Activated CD8-positive, alpha-beta memory T cell treated with anti-CD3 and anti-CD28 coated beads, Interleukin-2, amount 10 ng/mL, durations not matched to agents 7 days and 5 days (primary cell): ENCODE measurements at regions not wholly inside any gene's neighbourhood (a gene's known extent, or its start where the extent isn't known, plus 50 kb on each side); places are given as distances from the start of the nearest gene placed in this dataset.
"Not testable (repeated sequence)": the region's sequence is repeated elsewhere in the genome, so short reads cannot be mapped to it uniquely, and the experiment has no call there.

Experiments used
- ATAC-seq: fragments of 150-1000 bp; cut with Tn5 transposase; one replicate; pipeline ENCODE4 v1.10.0; 2021; ENCODE audit warnings: moderate library complexity
- CTCF ChIA-PET: fragments of 350-600 bp; sonication (Branson Sonifier 250); formaldehyde crosslinking; loops from one replicate; lab custom pipeline; 2021; ENCODE audit warnings: antibody characterized with exemption; lab: Charles Lee
- DNase-seq: peaks from one replicate; pipeline ENCODE4 v3.0.0-alpha.2; 2020
- H3K27ac Mint-ChIP-seq: one replicate; pipeline ENCODE4 v1.8.0; 2021; ENCODE audit warnings: mild to moderate bottlenecking, mixed read lengths
- H3K27me3 Mint-ChIP-seq: one replicate; pipeline ENCODE4 v1.8.0; 2021; ENCODE audit warnings: mixed read lengths
- H3K36me3 Mint-ChIP-seq: one replicate; pipeline ENCODE4 v1.8.0; 2021; ENCODE audit warnings: mild to moderate bottlenecking, mixed read lengths
- H3K4me1 Mint-ChIP-seq: one replicate; pipeline ENCODE4 v1.8.0; 2021; ENCODE audit warnings: mixed read lengths
- H3K4me3 Mint-ChIP-seq: one replicate; pipeline ENCODE4 v1.8.0; 2021; ENCODE audit warnings: mild to moderate bottlenecking, moderate library complexity, mixed read lengths
- H3K9me3 Mint-ChIP-seq: one replicate; pipeline ENCODE4 v1.8.0; 2022; ENCODE audit warnings: low read depth, mixed read lengths

DNA sequence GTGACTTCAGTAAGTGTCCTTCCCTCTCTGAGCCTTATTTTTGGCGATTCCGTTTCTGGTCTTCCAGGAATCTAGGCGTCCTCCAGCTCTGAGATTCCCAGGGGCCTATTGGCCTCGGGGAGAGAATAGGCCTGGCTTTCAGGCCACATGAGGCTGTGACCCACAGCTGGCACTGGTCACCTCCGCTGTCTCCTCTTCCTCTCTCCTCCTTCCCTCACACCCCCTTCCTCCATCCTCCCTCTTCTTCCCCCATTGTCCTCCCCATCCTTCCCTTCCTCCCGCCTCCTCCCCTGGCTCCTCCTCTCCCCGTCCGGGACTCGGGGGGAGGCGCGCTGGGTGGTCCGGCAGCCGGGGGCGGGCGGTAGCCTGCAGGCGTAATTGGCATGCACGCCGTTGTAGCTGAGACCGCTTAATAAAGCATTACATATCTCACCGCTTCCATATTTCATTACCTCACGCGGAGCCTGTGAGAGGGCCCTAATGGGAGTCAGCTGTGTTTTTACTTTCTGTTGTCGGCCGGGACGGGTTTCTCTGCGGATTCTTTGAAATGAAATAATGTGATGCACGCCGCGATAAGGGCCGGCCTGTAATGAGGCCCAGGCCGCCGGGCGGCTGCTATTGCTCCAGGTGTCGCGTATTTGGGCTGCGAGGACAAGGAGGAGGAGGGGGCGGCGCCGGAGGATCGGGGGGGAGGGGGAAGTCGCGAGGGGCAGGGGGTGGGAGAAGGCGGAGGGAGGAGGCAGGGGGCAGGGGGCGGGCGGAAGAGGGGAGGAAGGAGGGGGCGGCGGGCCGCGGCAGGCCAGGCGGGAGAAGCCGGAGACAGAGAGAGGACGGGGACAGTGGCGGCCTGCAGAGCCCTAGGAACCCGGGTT, 95.3 kb downstream of the FOXD2 start:
- DNase-seq (no peak), ATAC-seq (no peak)
- Mint-ChIP-seq H3K9me3 (peaks cover 4% of the 10 kb centered on the region), H3K4me1 (no peaks in the 10 kb centered on the region), H3K4me3 (no peak overlapping the region), H3K27ac (no peak overlapping the region), H3K36me3 (peaks cover under 1% of the 10 kb centered on the region), H3K27me3 (peaks cover 59% of the 10 kb centered on the region)
- CTCF ChIA-PET = interaction anchor here (1.2 to 1.3 kb wide), 3 partner anchors 96 to 193 kb away, joined by 3 to 5 read pairs (median 4); partner anchors contain the start of gene FOXD2

DNA sequence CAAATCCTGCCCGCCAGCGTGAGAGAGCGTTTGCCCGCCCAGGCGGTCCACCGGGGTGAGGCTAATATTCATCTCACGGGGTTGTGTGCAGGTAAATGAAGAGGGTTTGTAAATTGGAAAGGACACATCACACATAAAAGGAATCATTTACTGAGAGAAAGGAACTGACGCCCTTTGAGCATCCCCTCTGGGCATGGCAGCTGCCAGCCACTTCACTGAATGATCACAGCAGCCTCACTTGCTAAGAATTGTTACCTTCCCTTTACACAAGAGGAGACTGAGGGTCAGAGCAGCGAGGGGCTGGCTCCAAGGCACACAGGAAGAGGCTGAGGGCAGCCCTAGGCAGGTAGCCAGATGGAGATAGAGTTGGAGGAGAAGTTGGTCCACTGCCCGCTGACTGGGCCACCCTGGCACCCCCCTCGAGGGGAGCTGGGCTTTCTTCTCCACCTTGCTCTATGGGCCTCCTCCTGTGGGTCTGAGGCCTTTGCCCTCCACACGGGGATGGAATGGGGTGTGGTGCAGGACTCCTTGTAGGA, 96.0 kb downstream of the FOXD2 start:
- CTCF ChIA-PET = interaction anchor here (1.2 to 1.3 kb wide), 2 partner anchors 97 to 176 kb away, joined by 4 to 5 read pairs; partner anchors contain the start of gene FOXD2

DNA sequence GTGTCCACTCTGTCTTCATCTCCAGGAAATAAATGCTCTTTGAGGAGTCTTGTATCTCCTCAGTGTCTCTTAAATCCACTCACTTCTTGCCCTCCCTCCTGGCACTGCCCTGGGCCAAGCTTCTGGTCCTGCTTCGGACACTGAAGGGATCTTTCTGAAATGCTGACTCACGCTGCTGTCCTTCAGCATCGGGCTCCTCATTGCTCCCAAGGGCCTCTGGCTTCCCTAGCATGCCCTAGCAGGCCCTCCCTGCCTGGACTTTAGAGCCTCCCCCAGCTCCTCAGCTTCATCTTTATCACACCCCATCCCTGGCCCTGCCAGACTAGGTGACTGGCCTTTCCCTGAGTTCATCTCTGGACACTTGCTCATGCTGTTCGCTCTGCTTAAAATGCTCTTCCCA, 96.6 kb downstream of the FOXD2 start:
- peaks cover 4% of the 10 kb centered on the region for H3K9me3 Mint-ChIP-seq
- ATAC-seq (no peak), DNase-seq (no peak)
- no peak overlapping the region for H3K27ac Mint-ChIP-seq
- no peak overlapping the region for H3K4me3 Mint-ChIP-seq
- CTCF ChIA-PET = interaction anchor here (1.2 kb wide), 1 partner anchor 97 kb away, joined by 5 read pairs; the partner anchor contains the start of gene FOXD2
- H3K27me3 Mint-ChIP-seq = peaks cover 59% of the 10 kb centered on the region
- H3K36me3 Mint-ChIP-seq = no peaks in the 10 kb centered on the region
- H3K4me1 Mint-ChIP-seq = no peaks in the 10 kb centered on the region

More for the DNA sequence above, 96.0 kb downstream of the FOXD2 start:
- no peak overlapping the region for H3K27ac Mint-ChIP-seq
- no peaks in the 10 kb centered on the region for H3K36me3 Mint-ChIP-seq
- peaks cover 4% of the 10 kb centered on the region for H3K9me3 Mint-ChIP-seq
- no peak for ATAC-seq
- no peak overlapping the region for H3K4me3 Mint-ChIP-seq
- DNase-seq = no peak
- no peaks in the 10 kb centered on the region for H3K4me1 Mint-ChIP-seq
- H3K27me3 Mint-ChIP-seq = peaks cover 59% of the 10 kb centered on the region

DNA sequence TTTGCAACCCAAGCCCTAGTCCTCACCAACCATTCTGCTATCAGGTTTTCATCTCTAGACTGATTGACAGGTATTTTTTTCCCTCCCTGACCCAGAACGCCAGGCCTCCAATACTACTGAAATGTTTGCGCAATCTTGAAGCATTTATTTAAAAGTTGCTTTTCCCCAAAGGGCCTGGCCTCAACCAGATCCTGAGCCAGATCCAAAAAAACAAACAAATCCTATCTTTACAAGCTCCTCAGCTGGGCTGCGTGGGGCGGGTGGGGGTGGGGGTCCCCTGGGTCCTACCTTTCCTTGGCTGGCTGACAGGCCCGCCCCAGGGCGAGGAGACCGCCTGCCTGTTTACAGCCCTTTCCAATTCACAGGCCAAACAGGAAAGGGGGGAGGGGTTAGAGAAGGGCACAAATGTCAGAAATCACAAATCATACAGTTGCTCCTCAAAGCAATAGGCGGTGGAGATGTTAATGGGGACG, 98.8 kb downstream of the FOXD2 start:
- H3K36me3 Mint-ChIP-seq = no peaks in the 10 kb centered on the region
- no peaks in the 10 kb centered on the region for H3K4me1 Mint-ChIP-seq
- no peak overlapping the region for H3K27ac Mint-ChIP-seq
- CTCF ChIA-PET = no interaction called here
- DNase-seq (no peak), ATAC-seq (no peak)
- peaks cover 45% of the 10 kb centered on the region for H3K27me3 Mint-ChIP-seq
- no peak overlapping the region for H3K4me3 Mint-ChIP-seq
- H3K9me3 Mint-ChIP-seq = no peaks in the 10 kb centered on the region

DNA sequence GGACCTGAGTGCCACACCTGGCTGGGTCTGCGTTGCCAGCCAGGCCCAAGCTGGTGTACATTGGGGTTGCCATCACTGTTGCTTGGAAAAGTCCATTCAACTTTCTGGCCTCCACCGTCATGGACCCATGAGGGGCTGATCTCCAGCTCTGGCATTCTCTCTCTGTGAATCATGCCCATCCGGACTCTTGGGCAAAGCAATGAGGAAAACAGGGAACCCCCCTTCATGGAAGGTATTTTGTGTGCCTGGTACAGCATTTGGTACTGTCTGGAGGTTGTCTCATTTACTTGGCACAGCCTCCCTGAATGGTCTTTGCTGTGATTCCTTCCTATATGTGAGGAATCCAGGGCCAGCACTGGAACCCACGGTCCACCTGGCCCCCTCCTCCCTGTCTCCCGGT, 99.4 kb downstream of the FOXD2 start:
- CTCF ChIA-PET = no interaction called here
- ATAC-seq (no peak), DNase-seq (no peak)
- no peaks in the 10 kb centered on the region for H3K9me3 Mint-ChIP-seq
- no peaks in the 10 kb centered on the region for H3K4me1 Mint-ChIP-seq
- H3K4me3 Mint-ChIP-seq = no peak overlapping the region
- H3K27me3 Mint-ChIP-seq = peaks cover 40% of the 10 kb centered on the region
- H3K36me3 Mint-ChIP-seq = no peaks in the 10 kb centered on the region
- H3K27ac Mint-ChIP-seq = no peak overlapping the region

DNA sequence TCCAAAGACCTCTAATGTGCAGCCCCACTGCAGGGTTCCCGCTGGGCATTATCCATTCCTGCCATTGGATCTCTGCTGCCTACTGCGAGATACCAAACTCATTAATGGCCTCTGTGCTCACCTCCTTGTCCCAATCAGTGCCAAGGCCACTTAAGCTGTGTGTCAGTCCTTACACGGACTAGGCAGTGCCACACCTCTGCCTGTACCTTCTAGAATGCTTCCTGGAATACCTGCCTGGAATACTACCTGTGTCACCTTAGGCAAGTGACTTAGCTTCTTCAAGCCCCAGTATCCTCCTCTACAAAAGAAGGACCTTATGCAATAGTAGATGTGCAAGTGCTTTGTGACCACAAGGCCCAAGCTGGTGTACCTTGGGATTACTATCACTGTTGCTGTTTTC, 100.1 kb downstream of the FOXD2 start:
- ATAC-seq (no peak), DNase-seq (no peak)
- peaks cover 33% of the 10 kb centered on the region for H3K27me3 Mint-ChIP-seq
- H3K27ac Mint-ChIP-seq = no peak overlapping the region
- CTCF ChIA-PET = no interaction called here
- no peak overlapping the region for H3K4me3 Mint-ChIP-seq
- H3K36me3 Mint-ChIP-seq = no peaks in the 10 kb centered on the region
- H3K4me1 Mint-ChIP-seq = no peaks in the 10 kb centered on the region
- no peaks in the 10 kb centered on the region for H3K9me3 Mint-ChIP-seq

DNA sequence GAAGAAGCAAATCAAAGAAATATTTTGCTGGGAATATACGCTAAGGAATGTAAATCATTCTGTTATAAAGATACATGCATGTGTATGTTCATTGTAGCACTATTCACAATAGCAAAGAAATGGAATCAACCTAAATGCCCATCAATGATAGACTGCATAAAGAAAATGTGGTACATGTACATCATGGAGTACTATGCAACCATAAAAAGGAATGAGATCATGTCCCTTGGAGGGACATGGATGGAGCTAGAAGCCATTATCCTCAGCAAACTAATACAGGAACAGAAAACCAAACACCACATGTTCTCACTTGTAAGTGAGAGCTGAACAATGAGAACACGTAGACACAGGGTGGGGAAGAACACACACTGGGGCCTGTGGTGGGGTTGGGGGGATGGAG, 100.7 kb downstream of the FOXD2 start:
- H3K4me3 Mint-ChIP-seq, ATAC-seq, H3K9me3 Mint-ChIP-seq, H3K4me1 Mint-ChIP-seq, H3K27ac Mint-ChIP-seq, DNase-seq, CTCF ChIA-PET, H3K36me3 Mint-ChIP-seq: not testable (repeated sequence)
- H3K27me3 Mint-ChIP-seq = peaks cover 31% of the 10 kb centered on the region

DNA sequence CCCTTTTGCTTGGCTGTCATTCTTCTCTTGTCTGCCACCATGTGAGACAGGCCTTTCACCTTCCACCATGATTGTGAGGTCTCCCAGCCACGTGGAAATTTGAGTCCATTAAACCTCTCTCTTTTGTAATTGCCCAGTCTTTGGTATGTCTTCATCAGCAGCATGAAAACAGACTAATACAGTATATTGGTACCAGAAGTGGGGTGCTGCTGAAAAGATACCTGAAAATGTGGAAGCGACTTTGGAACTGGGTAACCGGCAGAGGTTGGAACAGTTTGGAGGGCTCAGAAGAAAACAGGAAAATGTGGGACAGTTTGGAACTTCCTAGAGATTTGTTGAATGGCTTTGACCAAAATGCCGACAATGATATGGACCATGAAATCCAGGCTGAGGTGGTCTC, 103.9 kb downstream of the FOXD2 start:
- ATAC-seq, H3K27ac Mint-ChIP-seq, H3K4me3 Mint-ChIP-seq, CTCF ChIA-PET, DNase-seq, H3K4me1 Mint-ChIP-seq, H3K9me3 Mint-ChIP-seq, H3K36me3 Mint-ChIP-seq: not testable (repeated sequence)
- peaks cover 14% of the 10 kb centered on the region for H3K27me3 Mint-ChIP-seq

DNA sequence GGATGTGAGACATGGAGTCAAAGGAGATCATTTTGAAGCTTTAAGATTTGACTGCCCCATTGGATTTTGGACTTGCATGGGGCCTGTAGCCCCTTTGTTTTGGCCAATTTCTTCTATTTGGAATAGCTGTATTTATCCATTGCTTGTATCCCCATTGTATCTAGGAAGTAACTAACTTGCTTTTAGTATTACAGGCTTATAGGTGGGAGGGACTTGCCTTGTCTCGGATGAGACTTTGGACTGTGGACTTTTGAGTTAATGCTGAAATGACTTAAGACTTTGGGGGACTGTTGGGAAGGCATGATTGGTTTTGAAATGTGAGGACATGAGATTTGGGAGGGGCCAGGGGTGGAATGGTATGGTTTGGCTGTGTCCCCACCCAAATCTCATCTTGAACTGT, 105.2 kb downstream of the FOXD2 start:
- H3K9me3 Mint-ChIP-seq, H3K4me1 Mint-ChIP-seq, CTCF ChIA-PET, ATAC-seq, H3K27ac Mint-ChIP-seq, DNase-seq, H3K36me3 Mint-ChIP-seq, H3K4me3 Mint-ChIP-seq: not testable (repeated sequence)
- H3K27me3 Mint-ChIP-seq = peaks cover 11% of the 10 kb centered on the region

DNA sequence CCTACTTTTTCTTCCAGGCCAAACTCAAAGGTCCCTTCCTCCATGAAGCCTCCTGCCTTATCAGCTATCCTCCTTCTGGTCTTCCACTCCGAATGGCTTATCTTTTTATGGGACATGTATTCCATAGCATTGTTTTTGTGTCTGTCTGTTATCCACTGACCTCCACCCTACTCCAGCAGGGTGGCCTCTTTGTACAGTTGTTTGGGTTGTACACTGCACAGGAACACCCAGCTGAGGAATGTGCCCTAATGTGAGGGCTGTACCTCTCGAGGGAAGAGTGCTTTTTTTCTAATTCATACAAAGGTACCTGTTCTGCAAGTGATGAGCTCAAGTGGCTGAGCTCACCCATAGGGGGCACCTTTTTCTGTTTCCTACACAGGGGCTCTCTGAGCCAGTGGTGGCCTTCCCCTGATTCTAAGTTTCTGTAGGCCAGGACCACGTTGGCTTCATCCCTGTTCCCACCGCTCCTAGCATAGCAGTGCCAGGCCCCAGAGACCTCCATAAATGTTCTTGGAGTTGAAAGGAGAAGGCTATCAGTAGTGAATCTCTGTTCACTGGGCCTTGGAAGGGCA, 108.2 kb downstream of the FOXD2 start:
- CTCF ChIA-PET = no interaction called here
- no peaks in the 10 kb centered on the region for H3K36me3 Mint-ChIP-seq
- H3K9me3 Mint-ChIP-seq = no peaks in the 10 kb centered on the region
- H3K27ac Mint-ChIP-seq = no peak overlapping the region
- no peak overlapping the region for H3K4me3 Mint-ChIP-seq
- no peak for ATAC-seq
- H3K27me3 Mint-ChIP-seq = peaks cover 11% of the 10 kb centered on the region
- no peaks in the 10 kb centered on the region for H3K4me1 Mint-ChIP-seq
- no peak for DNase-seq

DNA sequence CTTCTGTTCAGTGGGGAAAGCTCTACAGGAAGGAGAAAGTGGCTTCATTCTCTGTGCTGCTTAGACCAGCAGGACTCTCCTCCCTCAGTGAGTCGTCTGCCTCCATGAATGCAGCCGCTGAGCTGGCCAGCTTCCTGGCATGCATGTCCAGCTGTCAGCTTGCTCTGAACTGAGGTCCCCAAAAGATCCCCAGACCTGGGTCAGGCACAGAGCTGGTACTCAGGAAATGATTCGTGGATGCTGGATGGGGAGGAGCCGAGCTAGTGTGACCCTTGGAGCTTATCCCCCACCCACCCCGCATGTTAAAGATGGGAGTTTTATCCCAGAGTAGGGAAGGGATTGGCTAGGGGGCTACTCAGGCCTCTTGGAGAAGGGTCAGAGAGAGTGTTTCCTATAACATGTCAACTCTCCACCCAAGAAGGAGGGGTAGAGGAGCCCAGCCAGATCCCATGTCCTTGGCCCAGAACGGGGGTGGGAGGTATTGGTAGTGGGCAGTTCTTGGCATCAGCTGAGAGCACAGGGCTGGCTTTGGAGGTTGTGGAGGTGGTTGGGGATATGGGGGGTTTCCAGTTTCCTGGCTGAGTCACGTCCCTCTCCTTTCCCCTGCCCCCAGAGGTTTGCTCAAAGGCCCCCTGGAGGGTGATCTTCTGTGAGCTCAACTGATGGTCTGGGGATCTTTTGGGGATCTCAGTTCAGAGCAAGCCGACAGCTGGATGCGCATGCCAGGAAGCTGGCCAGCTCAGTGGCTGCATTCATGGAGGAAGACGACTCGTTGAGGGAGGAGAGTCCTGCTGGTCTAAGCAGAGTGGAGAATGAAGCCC, 110.1 kb downstream of the FOXD2 start:
- Mint-ChIP-seq H3K9me3 (no peaks in the 10 kb centered on the region), H3K27ac (no peak overlapping the region), H3K4me3 (no peak overlapping the region), H3K4me1 (no peaks in the 10 kb centered on the region), H3K36me3 (no peaks in the 10 kb centered on the region), H3K27me3 (peaks cover 10% of the 10 kb centered on the region)
- ATAC-seq = no peak
- CTCF ChIA-PET = interaction anchor here (1.0 kb wide), 1 partner anchor 98 kb away, joined by 4 read pairs; no protein-coding TSS in a partner anchor
- no peak for DNase-seq

DNA sequence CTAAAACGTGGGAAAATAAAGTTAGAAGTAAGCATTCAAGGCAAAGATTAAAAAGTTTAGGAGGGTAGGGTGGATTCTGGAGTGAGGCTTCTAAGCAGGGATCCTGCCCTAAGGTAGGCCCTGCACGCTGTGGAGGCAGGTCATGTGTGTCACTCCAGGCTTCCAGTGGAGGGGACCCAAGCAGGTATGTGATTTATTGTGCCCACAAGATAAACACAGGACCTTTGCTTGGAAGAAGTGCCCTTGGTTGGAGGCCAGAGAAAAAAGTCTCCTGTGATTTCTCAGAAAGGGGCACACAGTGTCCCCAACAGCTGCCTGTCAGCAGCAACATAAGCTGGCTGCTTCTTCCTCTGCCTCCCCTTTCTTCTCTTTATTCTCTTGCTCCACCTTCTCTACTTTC, 110.8 kb downstream of the FOXD2 start:
- H3K27me3 Mint-ChIP-seq = peaks cover 8% of the 10 kb centered on the region
- H3K9me3 Mint-ChIP-seq = no peaks in the 10 kb centered on the region
- H3K4me3 Mint-ChIP-seq = no peak overlapping the region
- H3K4me1 Mint-ChIP-seq = no peaks in the 10 kb centered on the region
- no peak overlapping the region for H3K27ac Mint-ChIP-seq
- no peak for DNase-seq
- H3K36me3 Mint-ChIP-seq = no peaks in the 10 kb centered on the region
- CTCF ChIA-PET = no interaction called here
- no peak for ATAC-seq

DNA sequence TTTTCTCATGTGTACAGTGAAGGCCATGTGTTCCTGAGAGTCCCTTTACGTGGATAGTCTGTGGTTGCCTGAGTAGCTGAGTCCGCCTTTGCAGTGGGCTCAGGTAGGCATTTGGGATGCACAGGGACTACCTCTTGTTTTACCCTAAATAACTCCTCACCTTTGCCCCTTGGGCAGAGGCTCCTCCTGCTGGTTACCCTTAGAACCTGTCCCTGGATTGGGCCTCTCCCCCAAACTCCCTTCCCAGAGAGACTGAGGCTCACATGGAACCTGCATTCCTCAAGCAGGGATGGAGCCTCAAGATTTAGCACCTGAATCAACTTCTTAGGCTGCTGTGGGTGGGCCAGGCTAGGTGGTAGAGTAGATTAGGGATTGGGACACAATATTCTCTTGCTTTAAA, 111.7 kb downstream of the FOXD2 start:
- CTCF ChIA-PET = no interaction called here
- DNase-seq (no peak), ATAC-seq (no peak)
- Mint-ChIP-seq H3K36me3 (no peaks in the 10 kb centered on the region), H3K4me1 (no peaks in the 10 kb centered on the region), H3K4me3 (no peak overlapping the region), H3K27ac (no peak overlapping the region), H3K27me3 (peaks cover 10% of the 10 kb centered on the region), H3K9me3 (no peaks in the 10 kb centered on the region)
